T-cell (primary cell): ENCODE measurements at regions not wholly inside any gene's neighbourhood (a gene's known extent, or its start where the extent isn't known, plus 50 kb on each side); places are given as distances from the start of the nearest gene placed in this dataset.

Experiments used
- ATAC-seq, 4 experiments: fragments of 200-7000 bp in 3 of 4; fragments of 150-1000 bp in 1 of 4; cut with Tn5 transposase; replicated peaks in 1 of 4; 1 replicate in 3 of 4; 2 replicates in 1 of 4; pipeline ENCODE4 v1.10.0; 2021; ENCODE audit warnings: moderate library complexity in 3 of 4, mild to moderate bottlenecking in 2 of 4, moderate number of reproducible peaks in 1 of 4
- CTCF ChIA-PET, 2 donors: fragments of 300-600 bp; sonication (Branson Sonifier 250); formaldehyde crosslinking; loops; one replicate each; lab custom pipeline; 2022; ENCODE audit warnings: antibody characterized with exemption in 2 of 2; lab: Charles Lee
- POLR2A ChIA-PET, 2 donors: fragments of 300-600 bp; sonication (Branson Sonifier 250); formaldehyde crosslinking; loops; one replicate each; lab custom pipeline; 2022; ENCODE audit warnings: antibody characterized with exemption in 2 of 2; lab: Charles Lee
- DNase-seq, 35 experiments: peaks; one replicate each; pipeline versions ENCODE4 v3.0.0 to v3.0.0-alpha.2; 2013 to 2023
- H3K27ac ChIP-seq: one replicate; pipeline ENCODE4 v1.5.1; 2013; ENCODE audit warnings: low read length
- H3K27me3 ChIP-seq, 2 experiments: replicated peaks in 1 of 2; 1 replicate in 1 of 2; 2 replicates in 1 of 2; pipeline versions ENCODE4 v1.6.1 to v1.7.0; 2013; ENCODE audit warnings: low read length in 1 of 2, mixed read lengths in 1 of 2; ENCODE audit not compliant: control insufficient read depth in 2 of 2, insufficient read depth in 2 of 2; ENCODE audit errors: extremely low read depth in 1 of 2
- H3K36me3 ChIP-seq, 2 donors: 1 replicate in 1 of 2; 2 replicates in 1 of 2; pipeline versions ENCODE4 v1.6.1 to v1.7.0; 2013; ENCODE audit warnings: low read length in 1 of 2; ENCODE audit not compliant: control insufficient read depth in 2 of 2, insufficient read depth in 1 of 2; ENCODE audit errors: extremely low read depth in 1 of 2
- H3K4me1 ChIP-seq, 2 experiments: 1 replicate in 1 of 2; 2 replicates in 1 of 2; pipeline versions ENCODE4 v1.6.1 to v1.7.0; 2013; ENCODE audit warnings: low read length in 2 of 2, mixed read lengths in 1 of 2; ENCODE audit not compliant: insufficient read depth in 2 of 2, control insufficient read depth in 1 of 2; ENCODE audit errors: extremely low read depth in 1 of 2
- H3K4me3 ChIP-seq, 2 donors: 1 replicate in 1 of 2; 2 replicates in 1 of 2; pipeline versions ENCODE4 v1.5.1 to v1.7.0; 2013; ENCODE audit warnings: mild to moderate bottlenecking in 2 of 2, low read length in 1 of 2, moderate library complexity in 1 of 2; ENCODE audit not compliant: control insufficient read depth in 1 of 2; ENCODE audit errors: extremely low read depth in 1 of 2
- H3K9me3 ChIP-seq: 2 replicates; pipeline ENCODE4 v1.7.0; 2013
- H3K27ac Mint-ChIP-seq, 2 donors: one replicate each; pipeline ENCODE4 v1.8.0; 2020 to 2021; ENCODE audit warnings: mild to moderate bottlenecking in 2 of 2, mixed read lengths in 2 of 2
- H3K27me3 Mint-ChIP-seq, 2 donors: one replicate each; pipeline ENCODE4 v1.8.0; 2021 to 2022; ENCODE audit warnings: mixed read lengths in 2 of 2
- H3K36me3 Mint-ChIP-seq: one replicate; pipeline ENCODE4 v1.8.0; 2021; ENCODE audit warnings: mixed read lengths
- H3K4me1 Mint-ChIP-seq, 3 donors: one replicate each; pipeline ENCODE4 v1.8.0; 2020 to 2022; ENCODE audit warnings: mixed read lengths in 3 of 3, mild to moderate bottlenecking in 1 of 3
- H3K4me3 Mint-ChIP-seq, 3 donors: one replicate each; pipeline ENCODE4 v1.8.0; 2020 to 2022; ENCODE audit warnings: mild to moderate bottlenecking in 3 of 3, mixed read lengths in 3 of 3, moderate library complexity in 3 of 3
- H3K9me3 Mint-ChIP-seq, 3 donors: one replicate each; pipeline ENCODE4 v1.8.0; 2020 to 2022; ENCODE audit warnings: mixed read lengths in 3 of 3
- WGBS: methylation state at CpG from one replicate; pipeline ENCODE4 v1.1.5; 2013; ENCODE audit warnings: missing lambda C conversion rate; ENCODE audit not compliant: insufficient coverage; 5-methylcytosine and 5-hydroxymethylcytosine counted together

GRCh38 chr11:15865212-15865987, 490.9 kb downstream of the SOX6 start:
- POLR2A ChIA-PET = no interaction called here
- Mint-ChIP-seq H3K4me1 (no peaks in the 10 kb centered on the region), H3K9me3 (peaks cover 0 to 10% (median 3%) of the 10 kb centered on the region in 3 donors), H3K4me3 (no peak overlapping the region), H3K27me3 (peaks cover 3 to 5% of the 10 kb centered on the region in 2 donors), H3K36me3 (no peaks in the 10 kb centered on the region), H3K27ac (no peak overlapping the region)
- H3K27ac ChIP-seq = no peak overlapping the region
- no peak for ATAC-seq
- DNase-seq = no peak
- CTCF ChIA-PET = no interaction called here
- no peaks in the 10 kb centered on the region for H3K4me1 ChIP-seq
- H3K9me3 ChIP-seq = no peaks in the 10 kb centered on the region
- WGBS = 100% methylated on average over 6 of the region's 8 CpGs
- H3K36me3 ChIP-seq = no peaks in the 10 kb centered on the region
- peaks cover 0 to 2% of the 10 kb centered on the region in 2 experiments for H3K27me3 ChIP-seq
- no peak overlapping the region for H3K4me3 ChIP-seq

GRCh38 chr11:15867871-15868270, 488.5 kb downstream of the SOX6 start:
- Histone ChIP-seq H3K36me3 (no peaks in the 10 kb centered on the region), H3K27ac (no peak overlapping the region), H3K4me1 (no peaks in the 10 kb centered on the region), H3K4me3 (no peak overlapping the region), H3K9me3 (no peaks in the 10 kb centered on the region), H3K27me3 (peaks cover 0 to 2% of the 10 kb centered on the region in 2 experiments)
- Mint-ChIP-seq H3K36me3 (no peaks in the 10 kb centered on the region), H3K4me1 (no peaks in the 10 kb centered on the region), H3K27ac (no peak overlapping the region), H3K9me3 (peaks cover 0 to 4% (median 0%) of the 10 kb centered on the region in 3 donors), H3K27me3 (peaks cover 0 to 2% of the 10 kb centered on the region in 2 donors), H3K4me3 (no peak overlapping the region)
- DNase-seq (no peak), ATAC-seq (no peak)
- CTCF ChIA-PET = no interaction called here
- POLR2A ChIA-PET = no interaction called here

GRCh38 chr11:15870911-15871310, 485.4 kb downstream of the SOX6 start:
- H3K36me3 Mint-ChIP-seq = no peaks in the 10 kb centered on the region
- H3K4me3 Mint-ChIP-seq = no peak overlapping the region
- ChIA-PET POLR2A (no interaction called here), CTCF (interaction anchor here in 1 of 2 donors (0.6 kb wide), 1 partner anchor 47 kb away, joined by 3 read pairs; no protein-coding TSS in a partner anchor)
- Histone ChIP-seq H3K27me3 (no peaks in the 10 kb centered on the region), H3K4me3 (no peak overlapping the region), H3K27ac (no peak overlapping the region), H3K9me3 (no peaks in the 10 kb centered on the region), H3K4me1 (no peaks in the 10 kb centered on the region), H3K36me3 (no peaks in the 10 kb centered on the region)
- peaks cover 0 to 2% of the 10 kb centered on the region in 2 donors for H3K27me3 Mint-ChIP-seq
- H3K9me3 Mint-ChIP-seq = peaks cover 0 to 8% (median 0%) of the 10 kb centered on the region in 3 donors
- H3K4me1 Mint-ChIP-seq = no peaks in the 10 kb centered on the region
- WGBS = 86% methylated on average over 2 of the region's 4 CpGs
- ATAC-seq (no peak), DNase-seq (no peak)
- H3K27ac Mint-ChIP-seq = no peak overlapping the region

- peak in 1 of 4 experiments; percentile 7 for ATAC-seq
- H3K27ac Mint-ChIP-seq = no peak overlapping the region
- no peak overlapping the region for H3K27ac ChIP-seq
- no peak overlapping the region for H3K4me3 Mint-ChIP-seq
- H3K4me1 ChIP-seq = no peaks in the 10 kb centered on the region
- WGBS = 77% methylated on average over 2 of the region's 3 CpGs
- ChIA-PET POLR2A (no interaction called here), CTCF (no interaction called here)
- DNase-seq = no peak
- H3K4me3 ChIP-seq = no peak overlapping the region
- H3K36me3 Mint-ChIP-seq = no peaks in the 10 kb centered on the region
- peaks cover 0 to 2% of the 10 kb centered on the region in 2 donors for H3K27me3 Mint-ChIP-seq
- no peaks in the 10 kb centered on the region for H3K36me3 ChIP-seq
- peaks cover 0 to 8% (median 0%) of the 10 kb centered on the region in 3 donors for H3K9me3 Mint-ChIP-seq
- H3K4me1 Mint-ChIP-seq = no peaks in the 10 kb centered on the region
- no peaks in the 10 kb centered on the region for H3K9me3 ChIP-seq
- no peaks in the 10 kb centered on the region for H3K27me3 ChIP-seq
Observed at GRCh38 chr11:15871904-15872626, 484.3 kb downstream of the SOX6 start.

- H3K36me3 ChIP-seq = no peaks in the 10 kb centered on the region
- no peak overlapping the region for H3K4me3 ChIP-seq
- peaks cover 0 to 2% of the 10 kb centered on the region in 2 donors for H3K27me3 Mint-ChIP-seq
- DNase-seq (no peak), ATAC-seq (no peak)
- H3K9me3 ChIP-seq = no peaks in the 10 kb centered on the region
- H3K9me3 Mint-ChIP-seq = peaks cover 0 to 10% (median 0%) of the 10 kb centered on the region in 3 donors
- no peak overlapping the region for H3K27ac Mint-ChIP-seq
- no peak overlapping the region for H3K4me3 Mint-ChIP-seq
- CTCF ChIA-PET = no interaction called here
- H3K4me1 Mint-ChIP-seq = no peaks in the 10 kb centered on the region
- H3K27ac ChIP-seq = no peak overlapping the region
- no CpG with 5 or more reads among the region's 1 CpG for WGBS
- no peaks in the 10 kb centered on the region for H3K36me3 Mint-ChIP-seq
- no peaks in the 10 kb centered on the region for H3K27me3 ChIP-seq
- no peaks in the 10 kb centered on the region for H3K4me1 ChIP-seq
- POLR2A ChIA-PET = no interaction called here
Observed at GRCh38 chr11:15873501-15873900, 482.8 kb downstream of the SOX6 start.

GRCh38 chr11:15874704-15875103, 481.6 kb downstream of the SOX6 start:
- H3K9me3 ChIP-seq = no peaks in the 10 kb centered on the region
- no peak for DNase-seq
- Mint-ChIP-seq H3K36me3 (no peaks in the 10 kb centered on the region), H3K9me3 (peaks cover 0 to 10% (median 0%) of the 10 kb centered on the region in 3 donors), H3K27ac (no peak overlapping the region), H3K4me3 (no peak overlapping the region), H3K27me3 (peaks cover 0 to 2% of the 10 kb centered on the region in 2 donors), H3K4me1 (no peaks in the 10 kb centered on the region)
- H3K4me1 ChIP-seq = no peaks in the 10 kb centered on the region
- H3K4me3 ChIP-seq = no peak overlapping the region
- ChIA-PET CTCF (no interaction called here), POLR2A (no interaction called here)
- H3K36me3 ChIP-seq = no peaks in the 10 kb centered on the region
- no peak for ATAC-seq
- H3K27ac ChIP-seq = no peak overlapping the region
- WGBS = no CpG with 5 or more reads among the region's 2 CpGs
- no peaks in the 10 kb centered on the region for H3K27me3 ChIP-seq
